ENCODE measurements at regions not wholly inside any gene's neighbourhood (a gene's known extent, or its start where the extent isn't known, plus 50 kb on each side); places are given as distances from the start of the nearest gene placed in this dataset.

- no peaks in the 10 kb centered on the region for H3K27me3 ChIP-seq
- TF ChIP-seq CTCF (IDR thresholded peaks at IDR 0.05): no peak
- H3K27ac ChIP-seq: no peak overlapping the region
- no peaks in the 10 kb centered on the region for H3K9me3 ChIP-seq
- ATAC-seq (no peak), DNase-seq (no peak)
- H3K36me3 ChIP-seq: no peaks in the 10 kb centered on the region
- intact Hi-C loops (cut with DNase I): no loop called here
- no peak overlapping the region for H3K4me3 ChIP-seq
- no peaks in the 10 kb centered on the region for H3K4me1 ChIP-seq
Measured at GRCh38 chr3:67916353-67916752, 261.9 kb upstream of the SUCLG2 start.

- intact Hi-C loops (cut with DNase I): no loop called here
Measured at GRCh38 chr3:67907735-67908134, 253.3 kb upstream of the SUCLG2 start.

GRCh38 chr3:67906261-67906660, 251.8 kb upstream of the SUCLG2 start:
- no peak overlapping the region for H3K4me3 ChIP-seq
- DNase-seq (no peak), ATAC-seq (no peak)
- H3K9me3 ChIP-seq: no peaks in the 10 kb centered on the region
- H3K27ac ChIP-seq: no peak overlapping the region
- no peak for TF ChIP-seq CTCF (IDR thresholded peaks at IDR 0.05)
- no peaks in the 10 kb centered on the region for H3K27me3 ChIP-seq
- intact Hi-C loops (cut with DNase I): no loop called here
- H3K4me1 ChIP-seq: no peaks in the 10 kb centered on the region
- no peaks in the 10 kb centered on the region for H3K36me3 ChIP-seq

More at GRCh38 chr3:67907735-67908134, 253.3 kb upstream of the SUCLG2 start:
- Histone ChIP-seq H3K4me1 (no peaks in the 10 kb centered on the region), H3K4me3 (no peak overlapping the region), H3K27ac (no peak overlapping the region), H3K36me3 (no peaks in the 10 kb centered on the region), H3K27me3 (no peaks in the 10 kb centered on the region), H3K9me3 (no peaks in the 10 kb centered on the region)
- no peak for ATAC-seq
- no peak for DNase-seq
- TF ChIP-seq CTCF (IDR thresholded peaks at IDR 0.05): no peak

GRCh38 chr3:67901681-67902080, 247.3 kb upstream of the SUCLG2 start:
- no peak for DNase-seq
- Histone ChIP-seq H3K27me3 (no peaks in the 10 kb centered on the region), H3K36me3 (no peaks in the 10 kb centered on the region), H3K9me3 (no peaks in the 10 kb centered on the region), H3K4me1 (no peaks in the 10 kb centered on the region), H3K4me3 (no peak overlapping the region), H3K27ac (no peak overlapping the region)
- intact Hi-C loops (cut with DNase I): no loop called here
- no peak for ATAC-seq
- TF ChIP-seq CTCF (IDR thresholded peaks at IDR 0.05): no peak

- intact Hi-C loops (cut with DNase I): no loop called here
- Histone ChIP-seq H3K27me3 (no peaks in the 10 kb centered on the region), H3K4me1 (no peaks in the 10 kb centered on the region), H3K9me3 (no peaks in the 10 kb centered on the region), H3K4me3 (no peak overlapping the region), H3K27ac (no peak overlapping the region), H3K36me3 (no peaks in the 10 kb centered on the region)
- DNase-seq: no peak
- ATAC-seq: no peak
- TF ChIP-seq CTCF (IDR thresholded peaks at IDR 0.05): no peak
Measured at GRCh38 chr3:67898916-67899315, 244.5 kb upstream of the SUCLG2 start.
